Fibroblast of the aortic adventitia (primary cell): ENCODE measurements at regions not wholly inside any gene's neighbourhood (a gene's known extent, or its start where the extent isn't known, plus 50 kb on each side); places are given as distances from the start of the nearest gene placed in this dataset.

Source experiments
- DNase-seq: peaks from one replicate; pipeline ENCODE4 v3.0.0-alpha.2; 2010; ENCODE audit warnings: low read depth
- H3K4me3 ChIP-seq: 2 replicates; pipeline ENCODE4 v1.5.1; 2011; ENCODE audit warnings: low read depth, mild to moderate bottlenecking, control low read depth, low read length, moderate library complexity
- TF ChIP-seq, protein P1 (sequence below): IDR thresholded peaks from 2 replicates; pipeline ENCODE4 v1.5.1; 2011; ENCODE audit warnings: mild to moderate bottlenecking, low read length, control low read depth, inconsistent platforms; ENCODE audit not compliant: insufficient read depth

- no peak overlapping the region for H3K4me3 ChIP-seq
- TF ChIP-seq, protein P1, sequence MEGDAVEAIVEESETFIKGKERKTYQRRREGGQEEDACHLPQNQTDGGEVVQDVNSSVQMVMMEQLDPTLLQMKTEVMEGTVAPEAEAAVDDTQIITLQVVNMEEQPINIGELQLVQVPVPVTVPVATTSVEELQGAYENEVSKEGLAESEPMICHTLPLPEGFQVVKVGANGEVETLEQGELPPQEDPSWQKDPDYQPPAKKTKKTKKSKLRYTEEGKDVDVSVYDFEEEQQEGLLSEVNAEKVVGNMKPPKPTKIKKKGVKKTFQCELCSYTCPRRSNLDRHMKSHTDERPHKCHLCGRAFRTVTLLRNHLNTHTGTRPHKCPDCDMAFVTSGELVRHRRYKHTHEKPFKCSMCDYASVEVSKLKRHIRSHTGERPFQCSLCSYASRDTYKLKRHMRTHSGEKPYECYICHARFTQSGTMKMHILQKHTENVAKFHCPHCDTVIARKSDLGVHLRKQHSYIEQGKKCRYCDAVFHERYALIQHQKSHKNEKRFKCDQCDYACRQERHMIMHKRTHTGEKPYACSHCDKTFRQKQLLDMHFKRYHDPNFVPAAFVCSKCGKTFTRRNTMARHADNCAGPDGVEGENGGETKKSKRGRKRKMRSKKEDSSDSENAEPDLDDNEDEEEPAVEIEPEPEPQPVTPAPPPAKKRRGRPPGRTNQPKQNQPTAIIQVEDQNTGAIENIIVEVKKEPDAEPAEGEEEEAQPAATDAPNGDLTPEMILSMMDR, result no peak
- DNase-seq, result no peak
These were observed 222.9 kb upstream of the DEFB112 start for GRCh38 chr6:50272611-50273010.

GRCh38 chr6:50276771-50277261 is 227.1 kb upstream of the DEFB112 start:
- DNase-seq, result no peak
- TF ChIP-seq, protein P1, result no peak
- no peak overlapping the region for H3K4me3 ChIP-seq

DNA sequence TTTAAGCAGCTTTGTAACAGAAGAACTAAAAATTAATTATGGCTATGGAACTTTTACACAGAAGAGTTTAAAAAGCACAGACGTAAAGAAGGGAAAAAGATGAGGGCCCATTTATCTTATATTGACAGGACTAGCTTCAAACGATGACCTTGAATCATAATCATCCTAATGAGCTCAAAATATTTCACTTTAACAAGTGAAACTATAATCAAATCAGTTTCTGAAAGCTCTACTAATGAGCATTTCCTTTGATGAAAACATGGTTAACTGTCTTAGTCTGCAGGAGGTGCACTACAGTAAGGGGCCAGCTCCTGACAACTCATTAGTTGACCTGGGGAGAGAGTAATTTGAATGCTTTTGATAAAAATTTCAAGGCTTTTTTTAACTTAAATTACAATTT is 228.0 kb upstream of the DEFB112 start:
- TF ChIP-seq, protein P1, result no peak
- H3K4me3 ChIP-seq, result no peak overlapping the region
- no peak for DNase-seq

DNA sequence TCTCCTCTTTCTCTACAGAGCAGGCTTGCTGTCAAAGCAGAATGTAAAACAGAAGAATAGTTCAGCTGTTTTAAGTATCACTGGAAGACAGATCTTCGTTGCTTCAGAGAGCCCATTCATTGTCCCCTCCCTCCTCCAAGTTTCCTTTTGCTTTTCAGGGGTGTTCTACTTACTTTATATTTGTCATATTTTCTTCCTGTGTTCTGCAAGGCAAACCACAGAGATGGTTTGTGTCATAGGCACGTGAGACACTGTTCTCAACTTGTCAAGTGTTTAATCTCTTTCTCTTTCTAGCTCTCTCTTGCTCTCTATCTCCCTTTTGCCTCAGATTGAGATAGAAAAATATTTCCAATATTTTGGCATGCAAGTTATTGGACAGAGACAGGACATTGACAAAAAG is 228.9 kb upstream of the DEFB112 start:
- H3K4me3 ChIP-seq, result no peak overlapping the region
- no peak for DNase-seq
- TF ChIP-seq, protein P1, result no peak

- H3K4me3 ChIP-seq, result no peak overlapping the region
- DNase-seq, result no peak
- TF ChIP-seq, protein P1, result no peak
These were observed 236.0 kb upstream of the DEFB112 start for GRCh38 chr6:50285735-50286134.

DNA sequence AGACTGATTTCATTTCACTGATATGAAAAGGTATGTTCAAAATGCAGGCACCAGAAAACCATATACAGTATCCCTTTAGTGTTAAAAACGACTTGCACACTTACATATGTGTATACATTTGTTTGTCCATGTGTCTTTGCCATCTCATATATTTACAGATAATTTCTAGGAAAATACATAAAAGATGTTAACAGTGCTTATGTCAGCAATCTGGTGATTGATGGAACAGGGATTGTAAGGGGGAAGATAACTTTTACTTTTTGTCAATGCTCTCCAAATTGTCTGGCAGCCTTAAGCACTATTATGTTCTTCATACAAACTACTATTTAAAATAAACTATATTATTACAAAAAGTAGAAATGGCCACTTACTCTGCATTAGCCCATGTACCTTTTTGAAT is 238.5 kb upstream of the DEFB112 start:
- DNase-seq, result no peak
- H3K4me3 ChIP-seq, result no peak overlapping the region
- TF ChIP-seq, protein P1, result no peak

DNA sequence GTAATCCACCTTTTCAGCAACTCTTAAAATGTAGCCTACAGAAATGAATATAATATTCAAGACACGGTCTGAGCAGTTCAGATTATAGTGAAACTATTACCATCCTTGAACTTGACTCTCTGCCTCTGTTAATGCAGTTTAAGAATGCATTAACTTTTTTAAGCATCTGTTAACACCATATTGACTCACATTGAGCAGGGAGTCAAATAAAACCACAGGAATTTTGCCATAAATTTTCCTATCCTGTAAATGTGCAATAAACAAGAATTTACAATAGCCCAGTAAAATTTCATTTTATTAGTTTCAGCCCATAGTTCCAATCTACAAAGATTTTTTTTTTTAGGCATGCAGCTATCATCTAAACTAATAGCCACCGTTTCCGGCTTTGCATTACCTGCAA is 239.2 kb upstream of the DEFB112 start:
- DNase-seq, result no peak
- no peak overlapping the region for H3K4me3 ChIP-seq
- TF ChIP-seq, protein P1, result no peak
